Stimulated activated CD4-positive, alpha-beta T cell treated with anti-CD3 and anti-CD28 coated beads, TNF-alpha, amount 100 ng/mL, for 24 hours (primary cell): ENCODE measurements at regions not wholly inside any gene's neighbourhood (a gene's known extent, or its start where the extent isn't known, plus 50 kb on each side); places are given as distances from the start of the nearest gene placed in this dataset.
"Not testable (repeated sequence)": the region's sequence is repeated elsewhere in the genome, so short reads cannot be mapped to it uniquely, and the experiment has no call there.

Experiments
- DNase-seq, 3 experiments: peaks; one replicate each; pipeline ENCODE4 v3.0.0-alpha.2; 2020; ENCODE audit warnings: low read depth in 3 of 3

DNA sequence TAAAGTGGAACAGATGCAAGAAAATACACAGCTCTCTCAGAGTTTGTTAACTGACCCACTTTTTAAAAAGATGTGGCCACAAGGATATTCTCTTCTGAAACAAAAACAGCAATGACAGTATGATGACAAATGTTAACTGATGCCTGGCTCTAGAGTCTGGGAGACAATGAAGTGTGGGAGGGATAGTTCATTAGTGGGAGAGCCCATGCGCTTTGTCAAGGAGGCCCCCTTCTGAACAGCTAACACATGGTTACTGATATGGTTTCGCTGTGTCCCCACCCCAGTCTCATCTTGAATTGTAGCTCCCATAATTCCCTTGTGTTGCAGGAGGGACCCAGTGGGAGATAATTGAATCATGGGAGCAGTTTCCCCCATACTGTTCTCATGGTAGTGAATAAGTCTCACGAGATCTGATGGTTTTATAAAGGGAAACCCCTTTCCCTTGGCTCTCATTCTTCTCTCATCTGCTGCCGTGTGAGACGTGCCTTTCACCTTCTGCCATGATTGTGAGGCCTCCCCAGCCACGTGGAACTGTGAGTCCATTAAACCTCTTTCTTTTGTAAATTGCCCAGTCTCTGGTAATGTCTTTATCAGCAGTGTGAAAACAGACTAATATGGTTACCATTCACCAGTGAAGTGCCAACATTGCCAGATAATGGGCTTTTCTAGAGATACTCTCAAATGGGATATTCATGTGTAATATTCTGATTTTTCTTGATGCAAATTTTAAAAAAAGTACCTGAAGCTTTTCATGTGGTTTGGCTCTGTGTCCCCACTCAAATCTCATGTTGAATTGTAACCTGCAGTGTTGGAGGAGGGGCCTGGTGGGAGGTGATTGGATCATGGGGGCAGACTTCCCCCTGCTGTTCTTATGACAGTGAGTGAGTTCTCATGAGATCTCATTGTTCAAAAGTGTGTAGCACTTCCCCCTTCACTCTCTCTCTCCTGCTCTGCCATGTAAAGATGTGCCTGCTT is 435.8 kb downstream of the SHISA9 start:
- DNase-seq = not testable (repeated sequence)

DNA sequence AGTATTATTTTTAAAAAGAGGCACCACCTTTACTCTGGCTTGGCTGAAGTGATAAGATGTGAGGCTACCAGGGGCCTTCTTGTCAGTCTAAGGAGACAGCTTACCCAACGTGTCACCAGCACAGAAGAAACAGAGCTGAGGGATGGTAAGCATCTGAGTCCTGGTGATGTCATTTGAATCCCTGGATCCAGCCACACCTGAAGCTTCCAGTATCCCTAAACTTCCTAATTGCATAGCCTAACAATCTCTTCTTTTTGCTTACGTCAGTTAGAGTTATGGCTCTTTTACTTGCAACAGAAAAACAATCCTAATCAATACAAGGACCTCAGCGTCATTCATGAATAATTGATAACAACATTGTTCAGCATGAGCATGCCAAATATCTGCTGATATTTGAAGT is 436.6 kb downstream of the SHISA9 start:
- DNase-seq = no peak

DNA sequence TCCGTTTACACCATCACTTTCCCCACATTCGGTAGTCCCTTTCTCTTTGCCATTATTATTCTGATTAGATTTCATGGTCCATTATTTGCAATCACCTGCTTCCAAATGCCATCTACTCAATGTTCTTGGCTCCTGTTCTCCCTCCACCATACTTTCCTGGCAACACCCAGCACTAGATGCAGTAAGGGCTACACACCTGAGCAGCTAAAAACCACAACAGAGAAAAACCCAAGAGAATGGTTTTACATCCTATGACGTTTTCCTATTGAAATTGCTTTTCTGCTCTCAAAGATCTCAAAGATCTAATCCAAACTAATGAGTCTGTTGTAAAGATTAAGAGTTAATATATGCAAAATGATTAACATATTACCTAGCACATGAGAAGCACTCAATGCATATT is 441.3 kb downstream of the SHISA9 start:
- DNase-seq = no peak

DNA sequence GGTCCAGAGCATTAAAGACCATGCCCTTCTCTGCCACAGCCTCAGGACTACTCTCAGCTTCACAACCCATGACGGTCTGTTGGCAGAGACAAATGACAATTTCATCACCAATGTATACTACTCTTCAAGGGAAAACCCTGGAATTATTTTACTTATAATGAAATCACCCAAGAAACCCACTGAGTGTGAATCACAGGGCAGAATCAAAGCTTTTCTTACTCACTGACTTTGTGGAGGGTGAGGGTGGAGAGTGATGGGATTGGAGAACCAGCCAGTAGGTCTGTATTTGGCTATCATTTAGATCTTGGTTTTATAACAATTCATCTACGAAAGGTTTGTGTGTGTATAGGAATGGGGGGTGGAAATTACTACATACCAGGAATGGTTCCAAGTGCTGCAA is 442.6 kb downstream of the SHISA9 start:
- no peak for DNase-seq

DNA sequence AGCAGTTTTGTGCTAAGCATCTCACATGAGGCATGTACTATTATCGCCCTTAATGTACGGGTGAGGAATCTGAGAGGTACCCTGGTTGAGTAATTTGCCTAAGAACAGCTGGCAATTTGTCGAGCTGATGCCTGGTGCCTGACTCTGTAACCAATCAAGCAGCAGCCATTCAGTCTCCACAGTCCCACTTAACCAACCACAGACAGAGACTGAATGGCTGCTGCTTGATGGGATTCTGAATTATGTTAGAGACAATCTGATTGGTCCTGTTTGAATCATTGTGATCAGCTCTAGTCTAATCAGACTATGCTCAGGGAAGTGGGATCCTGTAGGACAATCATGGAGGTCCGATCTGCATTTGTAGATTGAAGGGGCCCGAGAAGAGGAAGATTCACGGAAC is 447.0 kb downstream of the SHISA9 start:
- no peak for DNase-seq

DNA sequence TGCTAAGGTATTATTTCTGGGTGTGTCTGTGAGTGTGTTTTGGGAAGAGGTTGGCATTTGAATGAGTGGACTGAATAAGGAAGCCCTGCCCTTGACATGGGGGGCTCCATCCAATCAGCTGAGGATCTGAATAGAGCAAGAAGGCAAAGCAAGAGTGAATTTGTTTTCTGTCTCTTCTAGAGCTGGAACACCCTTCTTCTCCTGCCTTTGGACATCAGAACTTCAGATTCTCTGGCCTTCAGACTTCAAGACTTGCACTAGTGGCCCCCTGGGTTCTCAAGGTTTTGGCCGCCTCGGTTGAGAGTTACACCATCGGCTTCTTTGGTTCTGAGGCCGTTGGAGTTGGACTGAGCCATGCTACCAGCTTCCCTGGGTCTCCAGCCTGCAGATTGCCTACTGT is 448.6 kb downstream of the SHISA9 start:
- DNase-seq = no peak

DNA sequence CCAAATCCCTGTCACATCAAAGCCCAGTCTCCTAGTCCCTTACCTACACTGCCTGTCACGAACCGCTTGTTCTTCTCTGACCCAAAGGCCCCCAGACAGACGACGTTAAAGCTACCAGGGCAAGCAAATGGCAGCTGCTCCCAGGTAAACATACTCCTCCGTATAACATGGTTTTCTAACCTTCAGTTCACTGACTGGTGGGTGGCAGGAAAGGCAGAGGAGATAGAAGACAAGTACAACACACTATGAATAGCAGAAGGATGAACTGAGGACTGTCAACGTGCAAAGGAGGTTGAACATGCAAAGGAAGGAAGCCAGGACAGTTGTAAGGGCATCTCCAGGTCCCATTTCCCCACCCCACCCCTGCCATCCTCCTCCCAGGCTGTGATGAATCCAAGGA is 449.8 kb downstream of the SHISA9 start:
- DNase-seq = no peak

DNA sequence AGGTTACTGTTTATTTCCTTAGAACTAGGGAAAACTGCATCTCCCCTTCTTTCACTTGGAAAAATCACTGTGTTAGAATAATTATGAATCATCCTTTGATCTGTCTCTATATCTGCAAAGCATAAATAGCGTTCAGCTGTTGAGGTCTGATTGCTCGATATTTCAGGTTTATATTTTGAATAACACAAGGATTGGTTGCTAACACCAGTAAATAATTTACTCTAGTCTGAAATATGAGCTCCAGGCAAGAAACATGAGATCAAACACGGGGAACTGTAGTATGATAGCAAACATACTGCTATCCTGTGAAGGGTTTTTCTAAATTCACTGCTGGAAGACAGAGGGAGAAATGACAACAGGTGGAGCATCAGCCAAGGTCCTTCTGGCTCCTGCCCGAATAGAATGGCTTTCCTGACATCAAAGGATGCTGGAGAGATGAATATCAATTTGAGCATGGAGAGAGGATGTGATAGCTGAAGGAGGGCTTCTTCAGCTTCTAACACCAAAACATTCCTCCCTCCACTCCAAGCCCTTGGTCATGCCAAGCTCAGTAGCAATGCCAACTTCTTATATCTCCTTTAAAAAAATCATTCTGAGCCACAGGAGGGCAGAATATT is 450.3 kb downstream of the SHISA9 start:
- DNase-seq = no peak

DNA sequence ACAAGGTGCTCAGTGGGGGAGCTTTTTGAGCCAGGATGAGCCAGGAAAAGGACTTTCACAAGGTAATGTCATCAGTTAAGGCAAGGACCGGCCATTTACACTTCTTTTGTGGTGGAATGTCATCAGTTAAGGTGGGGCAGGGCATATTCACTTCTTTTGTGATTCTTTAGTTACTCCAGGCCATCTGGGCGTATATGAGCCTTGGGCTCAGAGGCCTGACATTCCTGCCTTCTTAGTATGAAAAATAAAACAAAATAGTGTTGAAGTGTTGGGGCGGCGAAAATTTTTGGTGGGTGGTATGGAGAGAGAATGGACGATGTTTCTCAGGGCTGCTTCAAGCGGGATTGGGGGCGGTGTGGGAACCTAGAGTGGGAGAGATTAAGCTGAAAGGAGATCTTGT is 451.4 kb downstream of the SHISA9 start:
- DNase-seq = not testable (repeated sequence)

DNA sequence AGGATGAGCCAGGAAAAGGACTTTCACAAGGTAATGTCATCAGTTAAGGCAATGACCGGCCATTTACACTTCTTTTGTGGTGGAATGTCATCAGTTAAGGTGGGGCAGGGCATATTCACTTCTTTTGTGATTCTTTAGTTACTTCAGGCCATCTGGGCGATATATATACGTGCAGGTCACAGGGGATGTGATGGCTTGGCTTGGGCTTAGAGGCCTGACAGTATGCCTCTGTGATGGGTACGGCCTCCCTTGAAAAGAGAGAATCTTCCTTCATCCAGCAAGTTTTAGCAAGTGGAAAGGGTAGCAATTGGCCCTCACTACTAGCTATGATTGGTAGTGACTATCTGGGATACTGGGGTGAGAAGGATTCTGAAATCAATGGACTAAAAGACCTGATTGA is 456.4 kb downstream of the SHISA9 start:
- not testable (repeated sequence) for DNase-seq

DNA sequence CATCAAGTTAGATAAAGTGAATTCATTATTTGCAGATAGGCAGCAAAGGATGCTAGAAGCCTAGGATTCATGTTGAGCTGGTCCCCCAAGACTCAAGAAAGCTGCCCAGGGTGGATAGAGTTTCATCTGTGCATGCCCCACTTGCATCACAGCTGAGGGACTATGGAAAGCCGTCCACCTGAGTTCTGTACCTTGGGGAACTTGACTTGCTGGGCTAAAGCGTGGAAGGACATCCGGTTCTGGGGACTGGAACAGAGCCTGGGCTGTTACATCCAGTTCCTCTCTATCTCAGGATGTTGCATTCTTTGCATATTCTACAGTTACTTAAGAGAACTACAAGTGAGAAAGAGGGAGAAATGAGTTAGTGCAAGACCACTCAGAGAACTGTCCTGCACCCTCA is 458.4 kb downstream of the SHISA9 start:
- no peak for DNase-seq

DNA sequence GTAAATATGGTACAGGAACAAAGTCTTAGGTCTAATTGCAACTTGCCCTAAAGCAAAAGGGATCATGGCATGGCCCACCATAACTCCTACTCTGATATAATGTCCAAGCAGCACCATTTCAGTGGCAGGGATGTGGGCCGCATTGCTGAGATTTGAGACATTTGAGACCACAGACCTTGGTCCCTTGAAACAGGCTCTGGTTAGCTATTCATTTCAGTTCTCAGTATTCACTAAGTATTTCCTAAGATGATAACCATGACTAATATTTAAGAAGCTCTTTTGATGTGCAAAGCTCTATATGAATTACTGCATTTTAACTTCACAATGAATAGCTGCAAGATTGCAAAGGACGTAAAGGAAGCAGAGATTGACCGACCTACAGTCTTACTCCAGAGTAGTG is 471.0 kb downstream of the SHISA9 start:
- no peak for DNase-seq

DNA sequence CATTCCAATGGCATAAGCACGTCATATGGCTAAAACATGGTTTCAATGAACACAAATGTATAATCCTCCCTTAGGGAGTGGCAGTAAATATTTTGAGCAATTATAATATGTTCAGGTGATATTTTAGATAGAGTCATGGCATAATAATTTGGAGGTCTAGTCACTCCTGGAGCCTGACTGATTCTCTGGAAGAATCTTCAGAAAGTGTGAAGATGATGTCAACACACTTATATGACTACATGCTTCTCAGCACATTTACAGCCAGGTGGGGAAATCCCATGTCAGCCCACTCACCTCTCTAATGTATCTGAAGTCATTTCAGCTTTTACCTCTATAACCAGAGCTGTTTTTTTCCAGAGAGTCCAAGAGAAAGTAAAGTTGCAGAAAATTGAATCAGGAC is 474.8 kb downstream of the SHISA9 start:
- peak in 1 of 3 experiments; percentile 2 for DNase-seq

DNA sequence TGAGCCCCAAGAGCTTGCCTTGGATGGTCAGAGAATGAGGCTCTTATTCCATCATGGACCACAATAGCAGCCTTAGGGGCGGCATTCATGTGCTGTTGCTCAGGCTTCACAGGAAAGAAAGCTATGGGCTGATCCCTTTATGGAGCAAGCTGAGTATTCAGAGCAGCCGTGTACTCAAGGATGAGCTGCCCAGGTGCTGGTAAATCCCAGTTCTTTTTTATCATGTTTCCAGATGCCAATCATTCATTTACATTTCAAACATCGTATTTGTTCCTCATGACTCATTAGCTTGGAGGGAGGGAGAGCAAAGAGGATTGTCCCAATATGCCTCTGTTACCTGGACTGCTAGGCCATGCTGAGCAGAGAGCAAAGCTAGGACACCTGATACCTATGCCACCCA is 475.7 kb downstream of the SHISA9 start:
- no peak for DNase-seq

DNA sequence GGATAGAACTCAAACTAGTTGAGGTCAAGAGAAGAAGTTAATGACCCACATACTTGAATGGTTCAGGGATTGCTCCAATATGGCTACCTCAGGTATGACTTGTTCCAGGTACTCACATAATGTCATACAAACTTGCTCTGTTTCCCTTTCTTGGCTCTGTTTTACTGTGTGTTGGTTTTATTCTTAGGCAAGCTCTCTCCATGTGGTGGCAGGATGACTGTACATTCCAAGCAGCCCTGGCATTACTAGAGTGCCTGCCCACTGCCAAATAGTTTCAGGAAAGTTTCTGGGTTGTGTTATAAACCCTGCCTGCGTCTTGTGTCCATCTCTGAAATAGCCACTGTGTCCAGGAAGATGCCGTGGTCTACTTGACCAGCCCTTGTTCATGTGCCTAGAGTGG is 476.8 kb downstream of the SHISA9 start:
- DNase-seq = no peak

DNA sequence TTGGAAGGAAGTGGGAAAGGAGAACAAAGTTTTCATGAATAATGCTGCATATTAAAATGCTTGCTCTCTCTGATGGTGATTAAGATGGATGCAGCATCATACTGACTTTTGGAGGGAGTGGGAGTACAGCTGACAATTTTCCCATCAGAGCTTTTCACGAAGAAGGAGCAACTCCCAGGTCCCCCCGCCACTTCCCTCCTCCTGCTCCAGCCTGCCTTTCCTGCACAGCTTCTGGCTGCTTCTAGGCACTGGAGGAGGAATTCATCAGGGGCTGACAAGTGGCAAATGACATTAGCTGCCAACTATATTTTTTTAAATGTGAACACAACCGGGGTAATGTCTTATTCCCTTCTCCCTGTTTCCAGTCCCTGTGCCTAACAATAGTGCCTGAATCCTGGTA is 477.9 kb downstream of the SHISA9 start:
- DNase-seq = no peak

DNA sequence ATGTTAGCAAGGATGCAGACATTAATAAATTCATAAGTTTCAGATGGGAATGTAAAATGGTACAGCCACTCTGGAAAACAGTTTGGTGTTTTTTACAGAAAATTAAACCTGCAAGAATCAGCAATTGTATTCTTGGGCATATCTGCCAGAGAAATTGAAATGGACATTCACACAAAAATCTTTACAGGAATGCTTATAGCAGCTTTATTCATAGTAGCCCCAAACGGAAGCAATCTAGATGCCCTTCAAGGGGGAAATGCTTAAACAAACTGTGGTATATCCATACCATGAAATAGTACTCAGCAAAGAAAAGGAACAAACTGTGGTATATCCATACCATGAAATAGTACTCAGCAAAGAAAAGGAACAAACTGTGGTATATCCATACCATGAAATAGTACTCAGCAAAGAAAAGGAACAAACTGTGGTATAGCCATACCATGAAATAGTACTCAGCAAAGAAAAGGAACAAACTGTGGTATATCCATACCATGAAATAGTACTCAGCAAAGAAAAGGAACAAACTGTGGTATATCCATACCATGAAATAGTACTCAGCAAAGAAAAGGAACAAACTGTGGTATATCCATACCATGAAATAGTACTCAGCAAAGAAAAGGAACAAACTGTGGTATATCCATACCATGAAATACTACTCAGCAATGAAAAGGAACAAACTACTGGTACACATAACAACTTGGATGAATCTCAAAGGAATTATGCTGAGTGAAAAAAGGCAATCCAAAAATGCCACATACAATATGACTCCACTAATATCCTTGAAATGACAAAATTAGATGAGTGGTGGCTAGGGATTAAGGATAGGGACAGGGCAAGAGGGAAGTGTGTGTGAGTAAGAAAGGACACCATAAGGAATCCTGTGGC is 484.0 kb downstream of the SHISA9 start:
- not testable (repeated sequence) for DNase-seq

DNA sequence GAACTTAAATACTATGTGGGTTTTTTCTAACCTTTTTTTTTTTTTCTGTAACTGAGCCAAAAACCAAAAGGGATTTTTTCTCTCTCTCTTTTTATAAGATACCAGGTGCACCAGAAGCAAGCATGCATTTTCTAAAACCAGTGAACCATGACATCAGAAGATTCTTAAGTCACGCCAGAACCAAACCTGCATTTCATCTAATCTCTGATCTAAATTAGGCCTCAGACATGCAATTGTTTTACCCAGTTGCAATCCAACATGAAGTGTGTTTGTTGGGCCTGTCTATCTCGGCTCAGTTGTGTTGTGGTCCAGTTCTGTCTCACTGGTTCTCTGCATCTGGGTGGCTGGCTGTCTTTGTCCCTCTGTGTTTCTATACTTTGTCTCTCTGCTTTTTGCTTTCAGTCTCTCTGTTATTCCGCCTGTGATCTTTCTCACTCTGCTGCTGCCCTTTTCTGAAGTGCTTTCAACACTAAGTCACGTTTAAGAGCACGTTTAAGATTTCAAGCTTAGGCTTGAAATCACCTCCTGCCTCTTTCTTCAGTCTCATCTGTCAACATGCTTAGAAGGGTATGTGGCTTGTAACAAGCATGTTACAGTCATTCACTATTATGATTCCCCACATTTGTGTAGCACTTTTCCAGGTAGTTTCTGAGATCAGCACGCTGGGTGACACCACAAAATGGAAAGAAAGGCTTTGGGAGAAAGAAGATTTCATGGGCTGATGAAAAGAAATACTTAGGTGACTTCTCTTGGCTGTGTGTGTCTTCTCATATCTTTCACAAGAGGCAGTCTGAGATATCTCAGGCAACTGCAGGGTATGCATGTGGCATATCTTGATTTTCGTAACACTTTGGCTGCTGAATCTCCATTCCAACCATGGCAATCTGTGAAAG is 488.9 kb downstream of the SHISA9 start:
- no peak for DNase-seq

DNA sequence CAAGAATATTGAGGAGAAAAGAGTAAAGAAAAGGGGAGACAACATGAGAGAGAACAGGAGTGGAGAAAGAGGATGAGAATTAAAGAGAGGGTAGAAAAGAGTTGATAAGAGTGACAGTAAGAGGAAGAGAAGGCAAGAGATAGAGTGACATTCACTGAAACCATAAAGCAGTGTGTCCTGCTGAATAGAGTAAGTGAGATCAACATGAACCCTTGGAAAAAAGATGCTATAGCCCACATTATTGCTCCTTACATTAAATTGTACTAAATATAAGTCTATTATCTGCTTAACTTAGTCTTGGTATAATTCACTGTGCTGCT is 489.5 kb downstream of the SHISA9 start:
- DNase-seq = no peak

DNA sequence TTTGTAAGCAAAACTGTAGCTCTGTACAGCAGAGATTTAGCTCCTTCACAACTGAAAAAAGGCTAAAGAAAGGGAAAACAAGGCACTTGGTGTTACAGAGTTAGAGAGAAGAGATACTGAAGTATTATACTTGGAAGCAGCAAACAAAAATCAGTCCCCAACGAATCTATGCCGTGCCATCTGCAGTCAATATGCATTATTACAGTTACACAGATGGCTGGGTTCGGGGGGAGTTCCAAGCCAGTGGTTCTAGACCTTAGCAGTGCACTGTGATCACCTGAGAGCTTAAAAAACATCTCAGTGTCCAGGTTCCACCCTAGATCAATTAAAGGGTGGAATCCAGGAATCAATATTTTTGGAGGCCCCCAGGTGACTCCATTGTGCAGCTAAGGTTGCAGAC is 489.9 kb downstream of the SHISA9 start:
- DNase-seq = no peak

DNA sequence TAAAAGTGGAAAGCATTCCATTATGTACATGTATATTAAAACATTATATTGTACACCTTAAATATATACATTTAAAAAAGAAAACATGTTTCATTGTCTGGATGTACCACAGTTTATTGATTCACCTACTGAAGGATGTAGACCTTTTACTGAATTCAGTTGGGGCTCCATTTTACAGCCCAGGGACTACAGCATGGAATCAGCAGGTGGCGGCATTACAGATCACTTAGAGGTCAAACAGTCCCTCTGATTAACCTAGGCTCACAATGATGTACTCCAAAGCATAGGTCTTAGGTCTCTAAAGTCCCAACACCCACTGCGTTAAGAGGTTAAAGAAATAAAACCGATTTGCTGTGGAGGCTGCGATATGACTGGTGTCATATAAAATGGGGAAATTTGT is 490.9 kb downstream of the SHISA9 start:
- DNase-seq = no peak
